ENCODE measurements at regions not wholly inside any gene's neighbourhood (a gene's known extent, or its start where the extent isn't known, plus 50 kb on each side); places are given as distances from the start of the nearest gene placed in this dataset.
"Not testable (repeated sequence)": the region's sequence is repeated elsewhere in the genome, so short reads cannot be mapped to it uniquely, and the experiment has no call there.

DNA sequence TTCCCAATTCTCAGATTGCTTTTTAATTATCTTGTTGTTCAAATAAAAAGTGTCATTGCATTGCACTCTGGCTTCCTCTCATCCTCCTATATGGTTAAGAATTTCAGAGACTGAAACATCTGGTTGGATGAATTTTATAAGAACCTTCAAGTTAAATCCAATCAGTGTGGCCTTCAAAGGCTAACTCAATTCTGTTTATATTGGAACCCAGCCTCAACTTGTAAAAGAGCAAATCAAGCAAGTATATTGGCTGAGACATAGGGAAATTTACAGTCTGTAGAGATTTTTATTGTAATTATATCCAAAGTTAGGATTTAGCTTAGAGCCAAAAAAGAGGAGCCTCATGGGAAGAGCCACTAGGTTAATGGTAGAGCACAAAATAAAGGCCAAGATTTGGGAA, 159.9 kb upstream of the FER start:
- DNase-seq (ENCODE audit: low spot score) = no peak

DNA sequence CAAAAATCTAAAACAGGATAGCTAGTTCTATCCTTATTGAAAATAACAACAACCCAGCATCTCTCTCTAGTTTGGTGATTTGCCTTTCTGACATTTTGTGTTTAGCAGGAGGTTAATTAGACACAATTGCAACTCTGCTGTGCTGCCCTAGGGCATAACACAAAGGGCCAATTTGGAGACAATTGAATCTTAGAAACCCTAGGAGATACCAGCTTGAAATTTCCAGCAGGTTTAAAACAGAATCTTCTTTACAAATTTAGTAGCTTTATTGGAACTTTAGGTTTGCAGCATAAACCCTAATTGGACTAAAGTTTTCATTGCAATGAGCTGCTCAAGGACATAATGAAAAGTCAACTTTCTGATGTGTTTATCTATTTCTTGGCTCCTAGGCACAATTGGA, 166.7 kb upstream of the FER start:
- no peak for DNase-seq (ENCODE audit: low spot score)

DNA sequence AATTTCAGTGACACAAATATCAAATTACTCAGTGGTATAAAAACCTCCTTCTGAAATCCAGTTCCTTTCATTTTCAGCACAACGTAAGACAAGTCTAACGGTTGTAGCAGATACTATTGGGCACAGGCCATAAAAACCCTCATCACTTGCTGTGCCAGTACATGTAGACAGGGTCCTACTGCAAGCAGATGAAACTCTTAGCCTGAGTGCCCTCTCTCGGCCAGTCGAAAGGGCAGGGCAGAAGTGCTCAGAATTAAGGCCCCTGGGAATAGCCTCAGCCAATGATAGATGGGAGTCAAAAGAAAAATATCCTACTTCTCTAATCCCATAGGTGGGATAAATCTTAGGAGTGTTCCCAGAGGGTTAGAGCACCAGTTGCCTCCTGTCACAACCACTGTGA, 168.5 kb upstream of the FER start:
- no peak for DNase-seq (ENCODE audit: low spot score)

DNA sequence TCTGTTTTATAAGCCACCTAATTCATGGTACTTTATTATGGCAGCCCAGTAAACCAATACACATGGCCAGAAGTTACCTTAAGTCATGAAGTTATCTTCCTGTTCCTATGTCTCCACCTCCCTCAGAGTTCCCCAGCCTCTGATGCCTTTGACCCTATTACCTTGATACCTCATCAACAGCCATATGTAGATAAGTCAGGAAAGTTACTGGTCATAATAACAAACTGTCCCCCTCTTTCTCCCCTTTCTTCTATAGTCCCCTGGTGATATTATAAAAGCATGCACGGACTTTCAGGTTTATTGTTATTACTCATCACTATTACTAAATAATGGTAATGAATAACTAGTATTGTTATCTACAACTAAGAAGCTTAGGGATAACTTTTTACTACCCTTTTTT, 168.9 kb upstream of the FER start:
- DNase-seq (ENCODE audit: low spot score) = no peak

DNA sequence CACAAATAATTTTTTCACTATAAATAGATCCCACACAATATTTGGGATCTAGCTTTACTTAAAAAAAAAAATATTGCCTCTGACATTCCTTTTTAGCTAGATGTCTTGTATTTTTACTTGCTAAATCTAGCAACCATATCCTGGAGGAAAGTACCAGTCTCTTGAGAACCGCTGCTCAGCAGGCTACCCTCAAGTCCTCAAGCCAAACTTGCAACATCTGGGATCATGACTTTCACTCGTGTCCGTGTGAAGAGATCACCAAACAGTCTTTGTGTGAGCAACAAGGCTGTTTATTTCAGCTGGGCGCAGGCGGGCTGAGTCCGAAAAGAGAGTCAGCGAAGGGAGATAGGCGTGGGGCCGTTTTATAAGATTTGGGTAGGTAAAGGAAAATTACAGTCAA, 180.3 kb upstream of the FER start:
- no peak for DNase-seq (ENCODE audit: low spot score)

DNA sequence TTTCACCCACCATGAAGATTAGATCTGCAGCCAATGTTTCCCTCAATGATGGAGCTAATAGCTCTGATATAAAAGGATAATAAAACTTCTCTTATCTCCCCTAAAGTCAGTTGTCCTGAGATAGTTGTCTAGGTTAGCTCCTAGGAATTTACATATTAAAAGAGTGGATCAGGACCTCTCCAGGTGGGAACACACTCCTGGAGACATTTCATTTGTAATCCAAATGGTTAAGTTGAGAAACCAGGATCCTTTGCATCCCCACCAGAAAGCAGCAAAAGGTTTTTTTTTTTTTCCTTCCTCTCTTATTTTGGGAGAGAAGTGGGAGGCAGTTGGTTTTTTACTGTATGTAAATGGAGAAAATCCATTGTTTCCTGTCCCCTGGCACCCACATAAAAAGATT, 182.5 kb upstream of the FBXL17 start:
- DNase-seq (ENCODE audit: low spot score) = no peak

DNA sequence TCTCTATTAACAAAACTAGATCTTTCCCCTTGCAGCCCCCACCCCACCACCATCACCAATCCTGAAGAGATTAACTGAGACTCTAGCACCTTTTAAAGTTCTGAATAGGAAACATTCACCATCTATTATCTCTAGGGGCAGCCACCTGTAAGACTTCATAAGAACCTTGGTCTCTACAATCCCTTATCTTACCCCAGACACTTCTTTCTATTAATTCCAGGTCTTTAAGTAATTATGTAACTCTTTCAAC, 180.2 kb upstream of the FBXL17 start:
- DNase-seq (ENCODE audit: low spot score) = no peak

DNA sequence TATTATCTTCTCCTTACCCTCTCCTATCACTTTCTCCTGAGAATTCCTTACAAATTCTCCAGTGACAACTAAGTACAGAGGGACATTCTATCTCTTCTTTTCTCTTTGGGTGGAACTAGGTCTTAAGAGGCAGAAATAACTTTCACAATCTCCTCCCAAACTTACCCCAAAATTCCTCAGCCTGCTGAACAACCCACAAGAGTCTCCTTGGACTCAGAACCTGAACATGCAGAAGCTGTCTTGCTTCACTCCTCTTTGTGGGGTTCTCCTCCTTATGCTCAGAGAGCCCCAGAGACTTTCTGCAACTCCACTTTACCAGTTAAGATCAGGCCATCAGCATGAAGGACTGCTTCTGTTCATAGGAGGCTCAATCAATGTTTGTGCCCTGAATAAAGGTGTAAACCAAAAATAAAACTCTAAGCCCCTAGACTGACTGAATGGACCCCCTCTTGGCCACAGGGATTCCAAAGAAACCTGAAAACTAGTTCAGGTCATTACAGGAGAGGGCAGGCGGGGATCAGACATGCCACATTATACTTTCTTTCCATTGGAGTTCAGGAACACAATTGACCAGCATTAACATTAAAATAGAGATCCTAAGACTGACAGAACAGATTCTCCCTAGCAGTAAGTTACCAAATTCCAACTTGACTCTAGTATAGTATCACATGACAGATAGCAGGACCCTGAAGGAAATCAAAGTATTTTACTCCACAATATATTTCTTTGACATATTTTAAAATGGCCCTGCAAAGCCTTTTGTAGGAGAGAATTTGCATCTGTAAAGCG, 179.7 kb upstream of the FBXL17 start:
- DNase-seq (ENCODE audit: low spot score) = no peak

DNA sequence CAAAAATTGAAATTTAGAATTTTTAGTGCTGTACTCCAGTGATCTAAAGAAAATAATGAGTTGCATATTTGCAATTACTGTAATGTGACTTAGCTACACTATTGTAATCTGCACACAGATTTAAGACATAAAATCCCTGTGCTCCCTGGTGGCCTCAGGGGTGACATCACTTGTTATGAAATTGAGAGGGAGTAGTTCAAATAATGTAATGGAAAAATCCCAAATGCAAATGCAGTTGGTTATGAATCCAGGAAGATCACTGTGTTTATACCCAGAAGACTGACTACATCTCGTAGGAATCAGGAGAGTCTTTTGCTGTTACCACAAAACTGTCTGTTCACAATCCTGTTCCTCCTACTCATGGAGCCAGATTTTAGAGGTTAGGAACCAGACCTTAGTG, 178.7 kb upstream of the FBXL17 start:
- no peak for DNase-seq (ENCODE audit: low spot score)

DNA sequence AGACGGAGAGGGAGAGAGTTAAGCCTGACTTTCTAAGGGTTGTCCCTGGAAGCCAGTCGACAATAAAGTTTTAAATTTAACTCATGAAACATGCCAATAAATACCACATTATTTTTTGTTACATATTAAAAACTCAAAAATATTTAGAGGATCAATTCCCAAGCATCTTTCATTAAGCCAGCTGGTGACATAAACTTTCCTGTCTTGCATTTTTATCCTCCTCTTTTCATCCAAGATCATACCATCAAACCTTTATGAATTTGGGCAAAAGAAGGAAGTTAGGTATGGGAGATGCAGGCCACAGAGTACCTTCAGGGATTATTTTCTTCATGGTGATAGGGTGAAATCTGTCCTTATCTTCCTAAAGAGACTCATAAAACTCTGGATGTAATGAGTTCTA, 178.3 kb upstream of the FBXL17 start:
- DNase-seq (ENCODE audit: low spot score) = no peak

DNA sequence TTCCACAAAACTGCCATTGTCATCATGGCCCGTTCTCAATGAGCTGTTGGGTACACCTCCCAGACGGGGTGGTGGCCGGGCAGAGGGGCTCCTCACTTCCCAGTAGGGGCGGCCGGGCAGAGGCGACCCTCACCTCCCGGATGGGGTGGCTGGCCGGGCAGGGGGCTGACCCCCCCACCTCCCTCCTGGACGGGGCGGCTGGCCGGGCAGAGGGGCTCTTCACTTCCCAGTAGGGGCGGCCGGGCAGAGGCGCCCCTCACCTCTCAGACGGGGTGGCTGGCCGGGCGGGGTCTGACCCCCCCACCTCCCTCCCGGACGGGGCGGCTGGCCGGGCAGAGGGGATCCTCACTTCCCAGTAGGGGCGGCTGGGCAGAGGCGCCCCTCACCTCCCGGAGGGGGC, 176.9 kb upstream of the FBXL17 start:
- DNase-seq (ENCODE audit: low spot score) = not testable (repeated sequence)

DNA sequence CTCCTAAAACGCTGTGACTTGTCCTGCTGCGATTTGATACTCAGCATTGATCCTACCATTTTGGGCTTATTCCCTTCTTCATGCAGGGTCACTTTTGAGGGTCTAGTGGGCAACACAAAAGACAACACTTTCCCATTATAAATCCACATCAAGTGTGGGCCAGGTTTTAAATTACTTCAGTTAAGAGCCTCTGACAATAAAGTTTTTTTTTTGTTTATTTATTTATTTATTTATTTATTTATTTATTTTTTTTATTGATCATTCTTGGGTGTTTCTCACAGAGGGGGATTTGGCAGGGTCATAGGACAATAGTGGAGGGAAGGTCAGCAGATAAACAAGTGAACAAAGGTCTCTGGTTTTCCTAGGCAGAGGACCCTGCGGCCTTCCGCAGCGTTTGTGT, 176.2 kb upstream of the FBXL17 start:
- DNase-seq (ENCODE audit: low spot score) = not testable (repeated sequence)

DNA sequence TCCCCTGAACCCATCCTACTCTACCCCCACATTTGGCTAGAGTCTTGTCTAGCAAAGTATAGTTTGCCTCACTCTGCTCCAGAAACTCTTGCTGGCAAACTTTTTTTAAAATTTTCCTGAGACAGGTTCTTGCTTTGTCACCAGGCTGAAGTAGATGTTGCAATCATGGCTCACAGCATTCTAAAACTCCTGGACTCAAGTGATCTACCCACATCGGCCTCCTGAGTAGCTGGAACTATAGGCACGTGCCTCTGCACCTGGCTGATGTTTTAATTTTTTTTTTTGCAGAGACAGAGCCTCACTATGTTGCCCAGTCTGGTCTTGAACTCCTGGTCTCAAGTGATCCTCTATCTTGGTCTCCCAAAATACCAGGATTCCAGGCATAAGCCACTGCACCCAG, 175.8 kb upstream of the FBXL17 start:
- DNase-seq (ENCODE audit: low spot score) = no peak

DNA sequence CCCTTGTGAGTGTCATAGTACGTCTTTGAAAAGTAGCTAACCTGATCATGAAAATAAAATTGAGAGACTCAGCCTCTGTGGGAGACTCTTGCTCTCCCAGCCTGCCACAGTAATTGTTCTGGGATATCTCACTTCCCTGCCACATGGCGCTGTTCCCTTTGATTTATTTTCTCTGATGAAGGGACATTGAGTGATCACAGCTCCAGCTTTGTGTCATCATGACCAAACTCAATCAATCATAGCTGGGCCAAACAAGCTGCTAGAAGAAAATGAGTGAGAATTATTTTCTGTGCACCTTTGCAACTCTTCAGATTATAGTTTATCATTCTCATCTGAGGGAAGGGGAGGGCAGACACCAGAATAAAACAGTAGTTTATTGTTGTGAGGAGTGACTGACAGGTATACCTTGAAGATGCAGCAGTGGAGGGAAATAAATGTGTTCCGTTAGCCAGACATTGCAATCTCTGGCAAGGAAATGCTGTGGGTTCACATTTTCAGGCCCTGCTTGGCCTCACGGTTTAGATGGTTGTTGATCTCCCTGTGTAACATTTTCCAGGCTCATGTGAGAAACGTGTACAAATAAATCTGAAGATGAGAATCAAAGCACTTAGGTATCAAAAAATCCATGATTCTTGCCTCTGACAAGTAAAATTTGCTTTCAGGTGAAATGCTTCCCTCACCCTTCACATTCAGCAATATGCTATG, 174.7 kb upstream of the FBXL17 start:
- no peak for DNase-seq (ENCODE audit: low spot score)

DNA sequence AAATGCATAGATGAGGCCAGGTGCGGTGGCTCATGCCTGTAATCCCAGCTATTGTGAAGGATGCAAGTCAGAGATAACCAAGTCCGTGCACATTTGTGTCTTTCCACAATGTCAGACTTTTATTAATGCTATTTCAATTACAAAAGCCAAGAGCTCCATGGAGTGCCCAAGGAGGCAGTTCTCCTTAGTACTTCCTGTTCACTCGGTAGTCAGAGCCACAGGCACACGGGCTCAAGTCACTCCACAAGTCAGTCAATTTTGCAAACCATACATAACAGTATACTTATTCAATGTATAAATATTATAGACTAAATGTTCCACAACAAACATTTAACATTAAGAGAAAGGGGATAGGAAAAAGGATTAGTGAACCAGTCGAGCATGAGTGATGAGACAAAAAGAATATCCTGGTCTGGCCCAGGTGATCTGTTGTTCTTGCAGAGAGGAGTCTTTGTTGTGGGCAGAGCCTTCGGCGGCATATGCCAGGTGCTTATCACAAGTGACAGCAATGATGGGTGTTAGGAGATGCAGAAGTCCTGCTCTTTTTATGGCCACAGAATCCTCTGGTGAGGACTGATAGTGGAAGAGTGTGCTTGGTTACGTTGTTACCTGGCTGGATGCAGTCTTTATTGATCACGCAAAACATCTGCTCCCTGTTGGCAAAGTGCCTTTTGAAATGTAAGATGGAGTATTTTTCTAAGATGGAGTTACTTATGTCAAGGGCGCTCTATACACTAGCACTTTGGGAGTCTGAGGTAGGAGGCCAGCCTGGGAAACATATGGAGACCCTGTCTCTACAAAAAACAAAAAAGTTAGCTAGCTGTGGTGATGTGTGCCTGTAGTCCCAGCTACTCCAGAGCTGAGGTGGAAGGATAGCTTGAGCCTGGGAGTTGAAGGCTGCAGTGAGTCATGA, 167.0 kb upstream of the FBXL17 start:
- DNase-seq (ENCODE audit: low spot score) = no peak

DNA sequence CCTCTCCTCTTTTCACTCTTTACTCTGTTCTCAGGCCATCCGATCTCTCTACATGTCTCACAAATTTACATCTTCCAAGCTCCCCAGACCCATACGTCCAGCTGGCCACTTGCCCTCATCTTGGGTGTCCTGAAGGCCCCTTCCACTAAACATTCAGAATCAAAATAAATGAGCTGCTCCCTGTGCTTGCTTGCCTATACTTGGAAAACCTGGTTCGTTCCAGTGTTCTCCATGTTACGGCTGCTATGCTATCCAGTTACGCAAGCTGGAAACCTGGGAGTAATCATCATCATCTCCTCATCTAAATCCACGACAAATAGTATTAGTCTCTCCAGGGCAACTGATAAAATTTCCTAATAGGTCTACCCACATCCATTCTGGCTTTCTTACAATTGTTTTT, 165.0 kb upstream of the FBXL17 start:
- DNase-seq (ENCODE audit: low spot score) = no peak

DNA sequence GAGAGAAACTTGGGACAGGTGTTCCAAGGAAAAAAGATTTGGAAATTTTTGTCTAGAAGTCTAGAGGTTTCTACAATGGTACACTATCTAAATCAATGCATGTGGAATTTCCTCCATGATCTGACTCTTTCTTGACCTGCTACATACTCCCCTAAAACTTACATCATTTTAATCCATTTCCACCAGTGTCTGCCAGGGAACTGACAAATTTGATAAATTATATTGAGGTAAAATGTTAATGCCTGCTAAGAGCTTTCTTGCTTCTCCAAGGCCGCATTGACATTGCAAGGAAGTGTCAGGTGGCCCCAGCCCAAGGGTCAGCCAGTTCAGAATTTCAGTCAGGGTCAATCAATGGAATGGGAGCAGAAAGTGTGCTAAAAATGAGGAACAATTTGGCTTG, 163.4 kb upstream of the FBXL17 start:
- no peak for DNase-seq (ENCODE audit: low spot score)

DNA sequence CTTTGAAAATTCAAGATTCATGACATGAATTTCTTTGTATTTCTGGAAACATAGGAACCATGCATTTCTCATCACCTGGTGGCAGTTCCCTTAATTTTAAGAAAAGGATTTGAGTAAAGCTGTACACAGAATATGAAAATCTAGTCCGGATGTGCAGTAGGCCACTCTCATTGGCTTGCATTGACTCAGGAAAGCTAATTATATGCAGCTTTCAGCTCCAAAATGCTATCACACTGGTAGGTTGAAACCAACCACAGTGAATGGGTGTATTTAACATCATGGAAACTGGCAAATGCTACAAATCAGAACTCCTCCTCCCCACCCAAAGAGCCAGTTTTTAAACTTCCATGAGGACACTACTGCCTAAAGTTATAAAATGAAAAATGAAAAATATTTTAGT, 161.6 kb upstream of the FBXL17 start:
- no peak for DNase-seq (ENCODE audit: low spot score)

DNA sequence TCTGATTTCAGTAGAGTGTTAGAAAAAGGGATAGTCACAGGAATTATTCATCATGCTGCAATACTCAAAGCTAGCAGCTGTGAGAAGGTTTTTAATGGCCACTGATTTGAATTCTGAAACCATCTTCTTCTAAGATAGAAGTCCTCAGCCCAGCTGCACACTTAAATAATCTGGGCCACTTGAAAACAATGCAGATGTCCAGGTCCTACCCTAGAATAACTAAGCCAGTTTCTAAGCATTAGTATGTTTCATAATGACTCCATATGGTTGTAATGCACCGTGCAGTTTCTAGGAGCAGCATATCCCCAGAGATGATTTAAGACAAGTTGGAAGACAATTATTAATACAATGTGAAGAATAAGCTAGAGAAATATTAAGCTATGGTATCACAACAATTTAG, 159.9 kb upstream of the FBXL17 start:
- DNase-seq (ENCODE audit: low spot score) = no peak

DNA sequence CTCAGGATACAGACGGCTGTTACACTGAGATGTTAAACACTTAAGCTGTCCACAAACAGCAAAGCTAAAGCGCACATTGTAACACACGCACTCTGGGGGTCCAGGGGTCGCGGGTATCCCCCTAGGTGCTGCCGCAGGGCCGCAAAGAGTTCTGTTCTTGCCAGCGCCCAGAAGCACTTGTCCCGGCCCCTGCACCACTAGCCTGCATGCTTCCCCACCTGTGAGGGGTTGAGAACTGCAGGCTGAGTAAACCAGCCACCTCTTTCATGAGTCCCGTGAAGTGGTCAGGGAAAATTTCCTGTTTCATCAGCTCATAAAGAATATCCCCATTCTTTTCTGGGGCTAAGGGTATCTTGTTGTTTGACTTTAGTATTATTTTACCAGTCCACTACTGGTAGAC, 154.4 kb upstream of the FBXL17 start:
- no peak for DNase-seq (ENCODE audit: low spot score)

DNA sequence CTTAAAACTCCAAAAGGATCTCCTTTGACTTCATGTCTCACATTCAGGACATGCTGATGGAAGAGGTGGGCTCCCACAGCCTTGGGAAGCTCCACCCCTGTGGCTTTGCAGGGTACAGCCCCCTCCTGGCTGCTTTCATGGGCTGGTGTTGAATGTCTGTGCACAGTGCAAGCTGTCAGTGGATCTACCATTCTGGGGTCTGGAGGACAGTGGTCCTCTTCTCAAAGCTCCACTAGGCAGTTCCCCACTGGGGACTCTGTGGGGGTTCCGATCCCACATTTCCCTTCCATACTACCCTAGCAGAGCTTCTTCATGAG, 150.2 kb upstream of the FBXL17 start:
- not testable (repeated sequence) for DNase-seq (ENCODE audit: low spot score)

DNA sequence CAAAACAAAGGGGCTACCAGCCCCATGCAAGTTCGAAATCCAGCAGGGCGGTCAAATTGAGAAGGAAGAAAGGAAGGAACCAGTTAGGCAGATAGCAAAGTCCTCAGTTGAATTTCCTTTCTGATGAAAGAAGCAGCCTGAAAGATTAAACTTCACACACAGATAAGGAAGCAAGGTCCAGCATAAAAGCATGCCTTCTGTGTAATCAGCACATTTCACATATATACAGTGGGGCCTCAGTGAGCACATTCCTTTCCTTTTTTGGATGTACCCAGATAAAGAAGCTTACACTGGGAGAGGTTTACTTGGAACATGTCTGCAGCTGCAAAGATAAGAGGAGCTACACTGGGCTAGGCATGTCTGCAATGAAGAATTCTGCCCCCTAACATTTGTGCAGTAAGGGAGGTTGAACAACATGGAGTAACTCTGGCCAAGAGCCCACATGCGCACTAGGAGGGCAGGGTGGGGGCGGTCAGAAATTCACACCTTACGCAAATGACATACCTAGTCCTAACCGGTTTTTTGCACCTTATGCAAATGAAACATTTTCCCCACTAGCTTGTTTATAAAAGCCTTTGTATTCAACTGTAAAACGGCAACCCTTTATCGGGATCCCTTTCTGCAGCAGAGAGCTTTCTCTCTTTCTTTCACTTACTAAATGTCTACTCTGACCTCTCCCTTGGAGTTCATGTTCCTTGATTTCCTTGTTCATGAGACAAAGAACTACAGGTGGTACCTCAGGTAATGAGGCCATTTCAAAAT, 149.7 kb upstream of the FBXL17 start:
- DNase-seq (ENCODE audit: low spot score) = no peak

DNA sequence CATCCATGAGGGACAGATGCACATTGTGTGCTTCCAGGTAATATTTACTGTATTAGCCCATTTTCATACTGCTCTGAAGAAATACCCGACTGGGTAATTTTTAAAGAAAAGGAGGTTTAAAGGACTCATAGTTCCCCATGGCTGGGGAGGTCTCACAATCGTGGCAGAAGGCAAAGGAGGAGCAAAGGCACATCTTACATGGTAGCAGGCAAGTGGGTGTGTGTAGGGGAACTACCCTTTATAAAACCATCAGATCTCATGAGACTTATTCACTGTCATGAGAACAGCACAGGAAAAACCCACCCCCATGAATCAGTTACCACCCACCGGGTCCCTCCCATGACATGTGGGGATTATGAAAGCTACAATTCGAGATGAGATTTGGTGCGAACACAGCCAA, 148.8 kb upstream of the FBXL17 start:
- DNase-seq (ENCODE audit: low spot score) = no peak

Data from NAMALWA (cell line).